ENCODE measurements at regions not wholly inside any gene's neighbourhood (a gene's known extent, or its start where the extent isn't known, plus 50 kb on each side); places are given as distances from the start of the nearest gene placed in this dataset.

GRCh38 chr22:49608660-49609059, 219.0 kb downstream of the BRD1 start:
- TF ChIP-seq CTCF (conservative IDR thresholded peaks at IDR 0.05): no peak
- H3K27ac ChIP-seq: no peak overlapping the region

GRCh38 chr22:49608228-49608627, 219.4 kb downstream of the BRD1 start:
- H3K27ac ChIP-seq: no peak overlapping the region
- TF ChIP-seq CTCF (conservative IDR thresholded peaks at IDR 0.05): no peak

- no peak overlapping the region for H3K27ac ChIP-seq
- TF ChIP-seq CTCF (conservative IDR thresholded peaks at IDR 0.05): no peak
Measured at GRCh38 chr22:49607821-49608220, 219.9 kb downstream of the BRD1 start.

- no peak for TF ChIP-seq CTCF (conservative IDR thresholded peaks at IDR 0.05)
- H3K27ac ChIP-seq: no peak overlapping the region
Measured at GRCh38 chr22:49606562-49607290, 220.9 kb downstream of the BRD1 start.

- no peak overlapping the region for H3K27ac ChIP-seq
Measured at GRCh38 chr22:49604732-49605302, 222.9 kb downstream of the BRD1 start.

GRCh38 chr22:49603016-49603415, 224.7 kb downstream of the BRD1 start:
- no peak for TF ChIP-seq CTCF (conservative IDR thresholded peaks at IDR 0.05)
- H3K27ac ChIP-seq: no peak overlapping the region

More at GRCh38 chr22:49604732-49605302, 222.9 kb downstream of the BRD1 start:
- peak; percentile 23 for TF ChIP-seq CTCF (conservative IDR thresholded peaks at IDR 0.05)

GRCh38 chr22:49602481-49602880, 225.2 kb downstream of the BRD1 start:
- no peak for TF ChIP-seq CTCF (conservative IDR thresholded peaks at IDR 0.05)

More at GRCh38 chr22:49602481-49602880, 225.2 kb downstream of the BRD1 start:
- H3K27ac ChIP-seq: no peak overlapping the region

Measured in VCaP (cell line).